Adrenal gland (tissue), 5 donors: ENCODE measurements at regions not wholly inside any gene's neighbourhood (a gene's known extent, or its start where the extent isn't known, plus 50 kb on each side); places are given as distances from the start of the nearest gene placed in this dataset.

Experiments used
- POLR2A ChIP-seq, 2 donors: fragments of 450-650 bp; IDR thresholded peaks; one replicate each; pipeline ENCODE4 v1.6.1; 2017; ENCODE audit warnings: antibody characterized with exemption in 2 of 2, mild to moderate bottlenecking in 2 of 2, moderate library complexity in 1 of 2
- TF ChIP-seq, protein P1 (sequence below), 6 experiments: fragments of 450-650 bp in 4 of 6; fragments of 200-600 bp in 2 of 6; sonication (generic) in 1 of 6; IDR thresholded peaks; 1 replicate in 5 of 6; 2 replicates in 1 of 6; pipeline versions ENCODE4 v1.5.1 to v1.8.0; 2016 to 2021; ENCODE audit warnings: antibody characterized with exemption in 6 of 6, mild to moderate bottlenecking in 2 of 6, moderate library complexity in 1 of 6
- donor health status: DM: no; HTN: no; CAD: no.

DNA sequence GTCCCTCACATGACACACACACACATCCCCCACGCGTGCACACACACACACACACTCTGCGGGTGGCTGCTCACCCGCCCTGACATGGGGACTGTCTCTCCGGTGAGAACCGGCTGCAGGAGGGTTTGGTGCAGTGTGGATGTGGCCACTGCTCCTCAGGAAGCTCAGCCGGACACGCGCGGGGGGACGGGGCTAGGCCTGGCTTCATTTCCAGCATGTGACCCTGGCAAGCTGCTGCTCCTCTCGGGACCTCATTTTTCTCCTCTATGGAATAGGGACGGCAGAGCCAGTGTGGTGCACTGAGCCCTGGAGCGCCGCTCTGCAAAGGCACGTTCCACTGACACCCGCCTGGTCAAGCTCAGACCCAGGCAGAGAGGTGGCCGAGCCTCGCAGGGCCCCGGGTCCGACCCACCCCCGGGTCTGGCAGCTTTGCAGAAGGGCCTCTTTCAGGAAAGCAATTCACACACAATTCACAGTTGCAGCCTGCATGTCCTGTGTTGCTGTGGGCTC is 56.8 kb upstream of the SLCO4A1 start:
- no peak for TF ChIP-seq POLR2A (IDR thresholded peaks at IDR 0.05)
- TF ChIP-seq, protein P1, sequence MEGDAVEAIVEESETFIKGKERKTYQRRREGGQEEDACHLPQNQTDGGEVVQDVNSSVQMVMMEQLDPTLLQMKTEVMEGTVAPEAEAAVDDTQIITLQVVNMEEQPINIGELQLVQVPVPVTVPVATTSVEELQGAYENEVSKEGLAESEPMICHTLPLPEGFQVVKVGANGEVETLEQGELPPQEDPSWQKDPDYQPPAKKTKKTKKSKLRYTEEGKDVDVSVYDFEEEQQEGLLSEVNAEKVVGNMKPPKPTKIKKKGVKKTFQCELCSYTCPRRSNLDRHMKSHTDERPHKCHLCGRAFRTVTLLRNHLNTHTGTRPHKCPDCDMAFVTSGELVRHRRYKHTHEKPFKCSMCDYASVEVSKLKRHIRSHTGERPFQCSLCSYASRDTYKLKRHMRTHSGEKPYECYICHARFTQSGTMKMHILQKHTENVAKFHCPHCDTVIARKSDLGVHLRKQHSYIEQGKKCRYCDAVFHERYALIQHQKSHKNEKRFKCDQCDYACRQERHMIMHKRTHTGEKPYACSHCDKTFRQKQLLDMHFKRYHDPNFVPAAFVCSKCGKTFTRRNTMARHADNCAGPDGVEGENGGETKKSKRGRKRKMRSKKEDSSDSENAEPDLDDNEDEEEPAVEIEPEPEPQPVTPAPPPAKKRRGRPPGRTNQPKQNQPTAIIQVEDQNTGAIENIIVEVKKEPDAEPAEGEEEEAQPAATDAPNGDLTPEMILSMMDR (IDR thresholded peaks at IDR 0.05), result no peak
